GM19043 (cell line): ENCODE measurements at regions not wholly inside any gene's neighbourhood (a gene's known extent, or its start where the extent isn't known, plus 50 kb on each side); places are given as distances from the start of the nearest gene placed in this dataset.

ENCODE experiments used
- ATAC-seq: cut with Tn5 transposase; IDR thresholded peaks from one replicate; pipeline ENCODE4 v1.9.1; 2021; ENCODE audit warnings: low read depth; ENCODE audit not compliant: unreplicated experiment

- no peak for ATAC-seq
Observed at GRCh38 chr14:34075042-34075744, 124.3 kb upstream of the EGLN3 start.

- ATAC-seq, result no peak
Observed at GRCh38 chr14:34072921-34073320, 122.0 kb upstream of the EGLN3 start.

GRCh38 chr14:34072401-34072800 is 121.5 kb upstream of the EGLN3 start:
- no peak for ATAC-seq

- ATAC-seq, result no peak
Observed at GRCh38 chr14:34070917-34071407, 120.1 kb upstream of the EGLN3 start.

GRCh38 chr14:34069854-34070582 is 119.1 kb upstream of the EGLN3 start:
- ATAC-seq, result no peak

- no peak for ATAC-seq
Observed at GRCh38 chr14:34067587-34067986, 116.7 kb upstream of the EGLN3 start.

- no peak for ATAC-seq
Observed at GRCh38 chr14:34065690-34066391, 115.0 kb upstream of the EGLN3 start.

- no peak for ATAC-seq
Observed at GRCh38 chr14:34065236-34065635, 114.4 kb upstream of the EGLN3 start.

- ATAC-seq, result no peak
Observed at GRCh38 chr14:34064349-34064748, 113.5 kb upstream of the EGLN3 start.

GRCh38 chr14:34063470-34064164 is 112.7 kb upstream of the EGLN3 start:
- ATAC-seq, result no peak

GRCh38 chr14:34063042-34063441 is 112.2 kb upstream of the EGLN3 start:
- no peak for ATAC-seq

- no peak for ATAC-seq
Observed at GRCh38 chr14:34062353-34062973, 111.6 kb upstream of the EGLN3 start.

- ATAC-seq, result no peak
Observed at GRCh38 chr14:34060651-34060999, 109.8 kb upstream of the EGLN3 start.

GRCh38 chr14:34059925-34060650 is 109.2 kb upstream of the EGLN3 start:
- ATAC-seq, result peak; percentile 60

- ATAC-seq, result no peak
Observed at GRCh38 chr14:34059037-34059924, 108.4 kb upstream of the EGLN3 start.

GRCh38 chr14:34058510-34058909 is 107.6 kb upstream of the EGLN3 start:
- ATAC-seq, result no peak

GRCh38 chr14:34056046-34056445 is 105.2 kb upstream of the EGLN3 start:
- ATAC-seq, result no peak

GRCh38 chr14:34055157-34055950 is 104.5 kb upstream of the EGLN3 start:
- ATAC-seq, result no peak
